ENCODE measurements at regions not wholly inside any gene's neighbourhood (a gene's known extent, or its start where the extent isn't known, plus 50 kb on each side); places are given as distances from the start of the nearest gene placed in this dataset.
A peak's percentile ranks its signal among the peaks of the same experiment; 100 is the strongest.

DNA sequence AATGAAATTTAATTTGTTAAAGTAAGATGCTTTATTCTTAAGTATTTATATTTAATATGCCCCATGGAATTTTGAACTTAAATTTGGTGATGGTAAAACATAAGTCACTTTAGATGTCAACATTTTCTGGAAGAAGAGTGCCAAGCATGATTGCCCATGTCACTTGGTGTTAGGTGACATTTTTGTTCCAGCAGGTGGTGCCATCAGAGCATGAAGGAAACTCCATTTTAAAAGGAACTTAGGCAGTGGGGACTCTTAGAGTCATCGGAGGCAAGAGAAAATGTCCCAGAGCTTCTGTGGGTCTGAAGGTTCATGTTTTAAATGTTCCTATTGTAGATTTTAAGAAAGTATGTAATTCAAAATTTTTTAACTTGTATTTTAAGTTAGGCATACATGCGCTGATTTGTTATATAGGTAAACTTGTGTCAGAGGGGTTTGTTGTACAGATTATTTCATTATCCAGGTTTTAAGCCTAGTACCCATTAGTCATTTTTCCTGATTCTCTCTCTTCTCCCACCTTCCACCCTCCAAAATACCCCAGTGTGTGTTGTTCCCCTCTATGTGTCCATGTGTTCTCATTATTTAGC, 789.3 kb downstream of the SEMA5A start:
- TF ChIP-seq, protein P1, sequence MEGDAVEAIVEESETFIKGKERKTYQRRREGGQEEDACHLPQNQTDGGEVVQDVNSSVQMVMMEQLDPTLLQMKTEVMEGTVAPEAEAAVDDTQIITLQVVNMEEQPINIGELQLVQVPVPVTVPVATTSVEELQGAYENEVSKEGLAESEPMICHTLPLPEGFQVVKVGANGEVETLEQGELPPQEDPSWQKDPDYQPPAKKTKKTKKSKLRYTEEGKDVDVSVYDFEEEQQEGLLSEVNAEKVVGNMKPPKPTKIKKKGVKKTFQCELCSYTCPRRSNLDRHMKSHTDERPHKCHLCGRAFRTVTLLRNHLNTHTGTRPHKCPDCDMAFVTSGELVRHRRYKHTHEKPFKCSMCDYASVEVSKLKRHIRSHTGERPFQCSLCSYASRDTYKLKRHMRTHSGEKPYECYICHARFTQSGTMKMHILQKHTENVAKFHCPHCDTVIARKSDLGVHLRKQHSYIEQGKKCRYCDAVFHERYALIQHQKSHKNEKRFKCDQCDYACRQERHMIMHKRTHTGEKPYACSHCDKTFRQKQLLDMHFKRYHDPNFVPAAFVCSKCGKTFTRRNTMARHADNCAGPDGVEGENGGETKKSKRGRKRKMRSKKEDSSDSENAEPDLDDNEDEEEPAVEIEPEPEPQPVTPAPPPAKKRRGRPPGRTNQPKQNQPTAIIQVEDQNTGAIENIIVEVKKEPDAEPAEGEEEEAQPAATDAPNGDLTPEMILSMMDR (IDR thresholded peaks at IDR 0.05), result peak in 1 of 2 donors; percentile 23
- no peak for TF ChIP-seq POLR2A (IDR thresholded peaks at IDR 0.05)
